ENCODE measurements at regions not wholly inside any gene's neighbourhood (a gene's known extent, or its start where the extent isn't known, plus 50 kb on each side); places are given as distances from the start of the nearest gene placed in this dataset.

DNA sequence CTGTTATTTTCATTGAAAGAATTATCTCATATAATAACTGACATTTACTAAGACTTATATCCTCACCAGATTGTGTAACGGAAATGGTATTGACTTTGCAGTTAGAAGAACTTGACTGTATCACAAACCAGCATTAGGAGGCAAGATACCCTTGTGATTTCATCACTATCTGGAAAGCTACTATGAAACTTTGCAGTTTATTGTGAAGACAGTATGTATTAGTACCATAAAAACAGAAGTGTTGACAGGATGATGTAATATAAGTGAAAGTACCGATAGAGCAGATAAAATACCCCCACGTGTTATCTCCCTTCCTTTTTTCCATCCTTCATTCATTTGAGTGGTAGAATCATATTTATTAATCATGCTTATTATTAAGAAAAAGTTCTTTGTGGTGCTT lies 365.7 kb upstream of the KLHL1 start:
- Mint-ChIP-seq H3K4me3 (no peak overlapping the region), H3K36me3 (ENCODE audit: low read depth) (no peaks in the 10 kb centered on the region), H3K27ac (no peak overlapping the region), H3K27me3 (ENCODE audit: insufficient read depth) (no peaks in the 10 kb centered on the region), H3K4me1 (no peaks in the 10 kb centered on the region), H3K9me3 (no peaks in the 10 kb centered on the region)
- TF ChIP-seq, protein P1, sequence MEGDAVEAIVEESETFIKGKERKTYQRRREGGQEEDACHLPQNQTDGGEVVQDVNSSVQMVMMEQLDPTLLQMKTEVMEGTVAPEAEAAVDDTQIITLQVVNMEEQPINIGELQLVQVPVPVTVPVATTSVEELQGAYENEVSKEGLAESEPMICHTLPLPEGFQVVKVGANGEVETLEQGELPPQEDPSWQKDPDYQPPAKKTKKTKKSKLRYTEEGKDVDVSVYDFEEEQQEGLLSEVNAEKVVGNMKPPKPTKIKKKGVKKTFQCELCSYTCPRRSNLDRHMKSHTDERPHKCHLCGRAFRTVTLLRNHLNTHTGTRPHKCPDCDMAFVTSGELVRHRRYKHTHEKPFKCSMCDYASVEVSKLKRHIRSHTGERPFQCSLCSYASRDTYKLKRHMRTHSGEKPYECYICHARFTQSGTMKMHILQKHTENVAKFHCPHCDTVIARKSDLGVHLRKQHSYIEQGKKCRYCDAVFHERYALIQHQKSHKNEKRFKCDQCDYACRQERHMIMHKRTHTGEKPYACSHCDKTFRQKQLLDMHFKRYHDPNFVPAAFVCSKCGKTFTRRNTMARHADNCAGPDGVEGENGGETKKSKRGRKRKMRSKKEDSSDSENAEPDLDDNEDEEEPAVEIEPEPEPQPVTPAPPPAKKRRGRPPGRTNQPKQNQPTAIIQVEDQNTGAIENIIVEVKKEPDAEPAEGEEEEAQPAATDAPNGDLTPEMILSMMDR (conservative IDR thresholded peaks at IDR 0.05), result no peak
- Histone ChIP-seq H3K9ac (ENCODE audit: extremely low read depth, low read length, poor library complexity, severe bottlenecking) (no peak overlapping the region), H3K27me3 (ENCODE audit: control insufficient read depth, insufficient read depth, low read length, poor library complexity, severe bottlenecking) (no peaks in the 10 kb centered on the region), H3K36me3 (ENCODE audit: control insufficient read depth, insufficient read depth, low read length) (no peaks in the 10 kb centered on the region), H3K4me3 (ENCODE audit: low read length) (no peak overlapping the region), H3K4me1 (ENCODE audit: control insufficient read depth, insufficient read depth, low read length) (no peaks in the 10 kb centered on the region), H3K9me3 (ENCODE audit: control insufficient read depth, low read length) (no peaks in the 10 kb centered on the region), H3K27ac (ENCODE audit: low read depth, low read length) (no peak overlapping the region)
- 95 to 100% methylated on average over 1 of the region's 3 CpGs for WGBS, 2 experiments (ENCODE audit: insufficient coverage in 1 of 2, insufficient read length in 1 of 2)
- DNase-seq, result no peak

DNA sequence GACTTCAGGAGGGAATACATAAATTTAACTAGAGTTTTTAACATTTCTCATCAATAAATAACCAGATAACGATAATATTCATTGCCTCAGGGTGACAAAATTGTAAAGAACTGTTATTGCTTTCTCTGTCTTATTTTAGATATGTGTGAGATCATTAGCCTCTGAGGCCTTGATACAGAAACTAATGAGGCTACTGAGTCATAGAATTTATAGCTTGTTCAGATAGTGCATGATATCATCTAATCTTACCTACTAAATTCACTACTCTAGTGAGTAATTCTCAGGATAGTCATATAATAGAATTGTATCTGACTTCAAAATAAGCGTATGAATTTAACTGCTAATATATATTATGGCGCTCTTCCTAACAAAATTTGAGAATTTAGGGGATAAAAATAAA lies 360.8 kb upstream of the KLHL1 start:
- H3K9me3 Mint-ChIP-seq, result no peaks in the 10 kb centered on the region
- Histone ChIP-seq H3K4me3 (ENCODE audit: low read length) (no peak overlapping the region), H3K27ac (ENCODE audit: low read depth, low read length) (no peak overlapping the region), H3K9me3 (ENCODE audit: control insufficient read depth, low read length) (no peaks in the 10 kb centered on the region), H3K4me1 (ENCODE audit: control insufficient read depth, insufficient read depth, low read length) (no peaks in the 10 kb centered on the region), H3K9ac (ENCODE audit: extremely low read depth, low read length, poor library complexity, severe bottlenecking) (no peak overlapping the region), H3K36me3 (ENCODE audit: control insufficient read depth, insufficient read depth, low read length) (no peaks in the 10 kb centered on the region), H3K27me3 (ENCODE audit: control insufficient read depth, insufficient read depth, low read length, poor library complexity, severe bottlenecking) (no peaks in the 10 kb centered on the region)
- H3K27me3 Mint-ChIP-seq (ENCODE audit: insufficient read depth), result no peaks in the 10 kb centered on the region
- TF ChIP-seq, protein P1 (conservative IDR thresholded peaks at IDR 0.05), result no peak
- 94% methylated on average over 1 of the region's 3 CpGs; no CpG with 5 or more reads in 1 of the 2 experiments for WGBS, 2 experiments (ENCODE audit: insufficient coverage in 1 of 2, insufficient read length in 1 of 2)
- no peaks in the 10 kb centered on the region for H3K4me1 Mint-ChIP-seq
- H3K36me3 Mint-ChIP-seq (ENCODE audit: low read depth), result no peaks in the 10 kb centered on the region
- H3K4me3 Mint-ChIP-seq, result no peak overlapping the region
- no peak for DNase-seq
- H3K27ac Mint-ChIP-seq, result no peak overlapping the region

DNA sequence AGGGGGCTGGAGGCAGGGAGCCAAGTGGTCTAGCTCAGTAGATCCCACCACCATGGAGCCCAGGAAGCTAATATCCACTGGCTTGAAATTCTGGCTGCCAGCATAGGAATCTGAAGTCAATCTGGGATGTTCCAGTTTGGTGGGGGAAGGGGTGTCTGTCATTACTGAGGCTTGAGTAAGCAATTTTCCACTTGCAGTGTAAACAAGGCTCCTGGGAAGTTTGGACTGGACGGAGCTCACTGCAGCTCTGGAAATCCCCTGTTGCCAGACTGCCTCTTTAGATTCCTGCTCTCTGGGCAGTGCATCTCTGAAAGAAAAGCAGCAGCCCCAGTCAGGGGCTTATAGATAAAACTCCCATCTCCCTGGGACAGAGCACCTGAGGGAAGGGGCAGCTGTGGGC lies 349.2 kb upstream of the KLHL1 start:
- no peak for DNase-seq
- Mint-ChIP-seq H3K9me3 (peaks cover under 1% of the 10 kb centered on the region), H3K36me3 (ENCODE audit: low read depth) (no peaks in the 10 kb centered on the region), H3K27ac (no peak overlapping the region), H3K4me3 (no peak overlapping the region), H3K4me1 (no peaks in the 10 kb centered on the region), H3K27me3 (ENCODE audit: insufficient read depth) (no peaks in the 10 kb centered on the region)
- Histone ChIP-seq H3K27me3 (ENCODE audit: control insufficient read depth, insufficient read depth, low read length, poor library complexity, severe bottlenecking) (no peaks in the 10 kb centered on the region), H3K9me3 (ENCODE audit: control insufficient read depth, low read length) (no peaks in the 10 kb centered on the region), H3K4me3 (ENCODE audit: low read length) (no peak overlapping the region), H3K27ac (ENCODE audit: low read depth, low read length) (no peak overlapping the region), H3K9ac (ENCODE audit: extremely low read depth, low read length, poor library complexity, severe bottlenecking) (no peak overlapping the region), H3K36me3 (ENCODE audit: control insufficient read depth, insufficient read depth, low read length) (no peaks in the 10 kb centered on the region), H3K4me1 (ENCODE audit: control insufficient read depth, insufficient read depth, low read length) (no peaks in the 10 kb centered on the region)
- 88 to 89% methylated on average over 1 of the region's 1 CpG for WGBS, 2 experiments (ENCODE audit: insufficient coverage in 1 of 2, insufficient read length in 1 of 2)
- TF ChIP-seq, protein P1 (conservative IDR thresholded peaks at IDR 0.05), result no peak

All from endodermal cell (in vitro differentiated cells).